ENCODE measurements at regions not wholly inside any gene's neighbourhood (a gene's known extent, or its start where the extent isn't known, plus 50 kb on each side); places are given as distances from the start of the nearest gene placed in this dataset.

DNA sequence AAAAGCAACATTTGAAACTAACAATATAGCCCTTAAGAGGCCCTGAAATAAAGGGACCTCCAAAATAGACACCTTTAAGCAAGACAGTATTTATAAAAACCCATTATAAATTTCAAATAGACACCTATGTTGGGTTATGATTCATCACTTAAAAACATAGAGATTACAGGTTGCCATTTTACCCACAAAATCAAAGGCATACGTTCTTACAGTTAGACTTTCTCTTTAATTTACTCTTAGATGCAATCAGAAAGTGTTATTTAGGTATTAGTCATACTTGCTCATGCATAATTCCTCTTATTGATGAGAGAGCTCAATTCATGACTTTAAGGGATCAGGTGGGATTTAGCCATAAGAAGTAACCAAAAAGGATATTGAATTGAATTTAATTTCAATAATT, 51.5 kb upstream of the TMEM200A start:
- FAIRE-seq (no peak), DNase-seq (ENCODE audit: low spot score in 2 of 2) (no peak)

GRCh38 chr6:130313206-130313605, 52.6 kb upstream of the TMEM200A start:
- FAIRE-seq (no peak), DNase-seq (ENCODE audit: low spot score in 2 of 2) (no peak)

- no peak for FAIRE-seq
- no peak for DNase-seq (ENCODE audit: low spot score in 2 of 2)
Observed at GRCh38 chr6:130309028-130309427, 56.8 kb upstream of the TMEM200A start.

DNA sequence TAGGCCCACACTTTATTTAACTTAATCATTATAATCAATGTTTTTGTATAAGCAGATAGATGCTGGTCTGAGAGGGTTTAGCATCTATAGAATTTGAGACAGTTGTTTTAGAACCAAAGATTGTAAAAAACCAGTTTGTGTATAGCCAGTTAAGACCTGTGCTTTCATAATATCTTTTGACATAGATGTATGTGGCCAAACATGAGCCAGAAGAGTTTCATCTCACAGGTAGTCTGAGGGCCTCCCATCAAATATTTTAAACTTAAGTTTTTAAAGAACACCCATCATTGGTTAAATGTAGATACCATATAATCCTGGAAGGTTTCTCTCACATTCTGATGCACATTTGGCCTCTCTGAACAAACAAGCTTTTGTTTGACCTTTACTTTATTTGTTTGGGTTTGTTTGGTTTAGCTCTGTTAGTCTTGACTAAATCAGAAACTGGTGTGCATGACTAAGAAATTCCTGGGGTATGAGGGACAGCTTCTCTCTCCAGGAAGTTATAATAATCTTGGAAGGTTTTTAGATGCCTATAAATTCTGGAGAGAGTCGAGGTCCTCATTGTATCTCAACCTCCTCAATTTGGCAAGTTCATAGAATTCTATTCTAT, 58.0 kb upstream of the TMEM200A start:
- FAIRE-seq = no peak
- DNase-seq (ENCODE audit: low spot score in 2 of 2) = no peak

GRCh38 chr6:130306377-130306776, 59.4 kb upstream of the TMEM200A start:
- no peak for FAIRE-seq

DNA sequence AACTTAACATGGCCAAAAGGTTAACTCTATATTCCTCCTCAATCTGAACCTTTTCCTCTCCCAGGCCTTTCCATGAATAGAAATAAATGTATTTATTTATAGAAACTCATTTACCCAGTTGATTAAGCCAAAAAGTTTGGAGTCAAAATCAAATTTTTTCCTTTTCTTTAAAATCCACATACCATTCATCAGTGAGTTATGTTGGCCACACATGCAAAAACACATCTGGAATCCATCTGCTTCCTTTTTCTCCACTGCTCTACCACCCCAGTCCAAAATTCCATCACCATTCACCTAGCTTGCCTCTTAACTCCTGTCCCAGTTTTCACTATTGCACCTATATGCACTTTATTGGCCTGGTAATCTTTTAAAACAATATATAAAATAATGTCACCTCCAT, 62.4 kb upstream of the TMEM200A start:
- no peak for FAIRE-seq

More at GRCh38 chr6:130306377-130306776, 59.4 kb upstream of the TMEM200A start:
- DNase-seq (ENCODE audit: low spot score in 2 of 2) = no peak

DNA sequence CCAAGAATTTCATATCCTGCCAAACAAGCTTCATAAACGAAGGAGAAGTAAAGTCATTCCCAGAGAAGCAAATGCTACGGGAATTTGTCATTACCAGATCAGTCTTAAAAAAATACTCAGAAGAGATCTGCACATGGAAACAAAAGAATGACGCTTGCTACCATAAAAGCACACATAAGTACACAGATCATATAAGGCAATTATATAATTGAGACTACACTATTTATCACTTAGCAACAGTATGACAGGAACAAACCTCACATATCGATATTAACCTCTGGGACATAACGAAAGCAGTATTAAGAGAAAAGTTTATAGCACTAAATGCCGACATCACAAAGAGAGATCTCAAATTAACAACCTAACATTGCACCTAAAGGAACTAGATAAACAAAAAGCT, 67.6 kb upstream of the TMEM200A start:
- FAIRE-seq (no peak), DNase-seq (ENCODE audit: low spot score in 2 of 2) (no peak)

More for the DNA sequence above, 62.4 kb upstream of the TMEM200A start:
- DNase-seq (ENCODE audit: low spot score in 2 of 2) = no peak

- DNase-seq (ENCODE audit: low spot score in 2 of 2) (no peak), FAIRE-seq (no peak)
Observed at GRCh38 chr6:130296854-130297253, 69.0 kb upstream of the TMEM200A start.

DNA sequence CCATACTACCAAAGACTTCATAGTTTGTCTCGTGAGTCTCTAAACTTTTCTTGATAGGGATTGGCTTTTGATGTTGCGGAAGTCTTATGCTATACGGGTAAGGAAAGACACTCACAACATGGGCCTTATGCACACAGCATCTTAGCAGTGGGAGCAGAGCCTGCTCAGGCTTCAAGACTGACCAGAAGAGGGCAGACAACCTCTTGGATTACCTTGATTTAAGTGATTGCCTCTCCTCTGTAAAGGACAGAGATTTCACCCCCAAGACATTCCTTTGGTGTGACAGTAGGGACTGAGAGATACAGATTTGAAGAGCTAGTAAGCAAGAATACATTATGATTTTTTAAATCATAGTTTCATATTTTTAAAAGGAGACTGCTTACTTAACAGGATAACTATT, 71.0 kb upstream of the SAMD3 start:
- no peak for FAIRE-seq
- peak in 1 of 2 donors; percentile 22 for DNase-seq (ENCODE audit: low spot score in 2 of 2)

GRCh38 chr6:130288065-130288464, 65.3 kb upstream of the SAMD3 start:
- FAIRE-seq = no peak
- DNase-seq (ENCODE audit: low spot score in 2 of 2) = no peak

DNA sequence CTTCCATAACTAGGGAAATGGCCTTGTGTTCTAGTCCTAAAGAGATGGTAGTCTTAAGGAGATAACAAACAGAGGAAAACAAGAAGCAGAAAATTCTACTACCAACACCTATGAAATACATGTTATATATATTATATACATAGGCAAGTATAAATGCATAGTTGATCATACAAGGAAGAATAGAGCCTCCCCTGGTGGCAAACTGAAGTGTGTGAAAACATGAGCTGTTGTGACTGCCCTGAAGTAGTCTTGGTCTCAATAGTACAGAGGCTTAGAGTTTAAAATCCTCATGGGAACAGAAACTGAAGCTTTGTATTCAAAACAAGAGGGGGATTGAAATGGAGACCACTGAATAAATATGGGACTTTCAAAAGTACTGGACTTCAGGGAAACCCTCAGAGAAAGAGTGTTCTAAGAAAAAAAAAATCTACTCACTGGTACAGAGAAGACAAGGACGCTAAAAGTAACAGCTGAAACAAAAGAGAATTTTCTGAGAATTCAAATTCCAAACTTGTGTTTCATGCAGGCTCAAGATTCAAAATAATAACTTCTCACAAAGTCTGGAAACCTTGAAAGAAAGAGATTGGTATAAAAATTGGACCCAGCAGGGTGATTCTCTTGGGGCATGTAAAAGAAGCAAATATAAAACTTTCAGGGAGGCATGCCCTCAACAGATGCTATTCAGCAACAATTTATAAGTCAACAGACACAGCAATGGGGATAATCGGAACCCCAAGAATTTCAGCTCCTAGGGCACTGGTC, 59.7 kb upstream of the SAMD3 start:
- no peak for FAIRE-seq
- DNase-seq (ENCODE audit: low spot score in 2 of 2) = no peak

DNA sequence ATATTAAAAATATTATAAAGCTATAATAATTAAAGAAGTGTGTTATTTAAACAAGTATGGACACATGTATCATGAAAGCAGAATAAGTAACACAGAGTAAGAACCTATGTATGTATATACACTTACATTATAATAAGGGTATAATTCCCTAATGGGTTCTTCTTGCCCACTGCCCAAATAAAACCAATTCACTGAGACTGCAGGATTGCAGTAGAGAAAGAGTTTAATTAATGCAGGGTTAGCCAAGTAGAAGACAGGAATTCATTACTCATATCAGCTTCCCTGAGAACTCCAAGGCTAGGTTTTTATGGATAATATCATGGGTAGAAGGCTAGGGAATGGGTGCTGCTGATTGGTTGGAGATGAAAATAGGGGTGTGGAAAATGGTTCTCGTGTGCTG, 53.8 kb upstream of the SAMD3 start:
- DNase-seq (ENCODE audit: low spot score in 2 of 2) (no peak), FAIRE-seq (no peak)

DNA sequence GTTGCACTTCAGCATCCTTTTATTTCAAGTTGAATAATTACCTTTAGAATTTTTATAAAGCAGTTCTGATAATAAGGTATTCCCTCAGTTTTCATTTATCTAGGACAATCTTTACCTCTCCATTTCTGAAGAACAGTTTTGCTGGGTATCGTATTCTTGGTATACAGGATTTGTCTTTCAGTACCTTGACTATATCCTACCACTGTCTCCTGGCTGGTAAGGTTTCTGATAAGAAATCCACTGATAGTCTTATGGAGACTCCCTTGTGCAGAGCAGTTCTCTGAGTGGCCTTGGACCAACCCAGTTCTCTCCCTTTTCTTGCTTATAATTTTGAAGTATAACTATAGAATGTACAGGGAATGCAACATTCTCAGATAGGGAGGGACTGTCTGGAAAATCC, 51.3 kb upstream of the SAMD3 start:
- DNase-seq (ENCODE audit: low spot score in 2 of 2) (no peak), FAIRE-seq (no peak)
